GM21515 (cell line): ENCODE measurements at regions not wholly inside any gene's neighbourhood (a gene's known extent, or its start where the extent isn't known, plus 50 kb on each side); places are given as distances from the start of the nearest gene placed in this dataset.
"Not testable (repeated sequence)": the region's sequence is repeated elsewhere in the genome, so short reads cannot be mapped to it uniquely, and the experiment has no call there.

Experiments
- ATAC-seq: cut with Tn5 transposase; IDR thresholded peaks from one replicate; pipeline ENCODE4 v1.9.1; 2021; ENCODE audit not compliant: unreplicated experiment

DNA sequence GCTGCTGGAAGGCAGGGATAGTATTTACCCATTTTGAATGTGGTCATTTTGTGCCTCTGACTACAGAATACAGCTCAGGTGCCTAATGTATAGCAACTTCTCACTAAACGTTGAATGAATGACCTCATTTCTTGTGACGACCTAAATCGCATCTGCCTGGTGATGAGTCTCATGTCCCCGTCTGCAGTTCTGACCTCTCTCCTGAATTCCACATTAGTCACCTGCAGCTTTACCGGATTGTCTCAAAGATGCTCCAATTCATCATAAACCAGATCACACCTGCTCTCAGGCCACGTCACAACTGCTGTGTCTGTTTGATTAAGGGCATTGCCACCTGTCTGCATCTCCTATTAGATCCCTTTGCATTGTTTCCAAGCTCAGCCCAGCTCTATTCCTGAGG, 133.6 kb upstream of the MYT1L start:
- no peak for ATAC-seq

DNA sequence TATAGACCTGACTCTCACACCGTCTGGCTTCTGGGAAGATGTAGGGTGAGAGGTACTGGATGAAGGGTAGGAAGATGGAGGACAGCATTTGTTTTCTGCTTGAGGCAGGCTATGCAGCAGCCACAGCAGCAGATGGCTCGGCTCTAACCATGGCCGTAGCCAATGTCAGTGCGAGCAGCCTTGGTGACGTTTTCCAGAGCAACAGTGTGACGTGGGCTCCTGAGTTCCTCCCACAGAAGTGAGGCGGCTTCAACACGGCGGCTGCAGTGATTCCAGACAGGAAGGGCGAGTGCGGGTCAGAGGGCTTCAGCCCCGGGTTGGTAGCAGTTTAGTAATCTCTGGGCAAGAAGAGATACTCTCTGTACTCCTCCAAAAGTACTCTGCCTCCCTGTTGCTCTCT, 133.0 kb upstream of the MYT1L start:
- ATAC-seq, result no peak

- ATAC-seq, result no peak
Measured at GRCh38 chr2:2456721-2457120, 125.6 kb upstream of the MYT1L start.

DNA sequence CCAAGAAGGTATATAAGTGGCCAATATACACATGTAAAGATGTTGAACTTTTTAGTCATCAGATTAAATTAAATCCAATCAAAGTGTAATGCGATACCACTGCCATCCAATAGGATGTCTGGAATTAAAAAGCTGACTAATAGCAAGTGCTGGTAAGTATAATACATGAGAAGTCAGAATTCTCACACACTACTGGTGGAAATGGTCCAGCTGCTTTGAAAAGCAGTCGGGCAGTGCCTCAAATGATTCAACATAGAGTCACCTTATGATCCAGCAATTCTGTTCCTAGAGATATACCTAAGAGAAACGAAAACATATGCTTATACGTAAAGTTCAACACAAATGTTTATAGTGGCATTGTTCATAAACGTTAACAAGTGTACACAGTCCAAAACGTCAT, 124.1 kb upstream of the MYT1L start:
- ATAC-seq, result no peak

- no peak for ATAC-seq
Measured at GRCh38 chr2:2452961-2453360, 121.9 kb upstream of the MYT1L start.

GRCh38 chr2:2451275-2451674, 120.2 kb upstream of the MYT1L start:
- not testable (repeated sequence) for ATAC-seq

- ATAC-seq, result no peak
Measured at GRCh38 chr2:2448178-2448577, 117.1 kb upstream of the MYT1L start.

DNA sequence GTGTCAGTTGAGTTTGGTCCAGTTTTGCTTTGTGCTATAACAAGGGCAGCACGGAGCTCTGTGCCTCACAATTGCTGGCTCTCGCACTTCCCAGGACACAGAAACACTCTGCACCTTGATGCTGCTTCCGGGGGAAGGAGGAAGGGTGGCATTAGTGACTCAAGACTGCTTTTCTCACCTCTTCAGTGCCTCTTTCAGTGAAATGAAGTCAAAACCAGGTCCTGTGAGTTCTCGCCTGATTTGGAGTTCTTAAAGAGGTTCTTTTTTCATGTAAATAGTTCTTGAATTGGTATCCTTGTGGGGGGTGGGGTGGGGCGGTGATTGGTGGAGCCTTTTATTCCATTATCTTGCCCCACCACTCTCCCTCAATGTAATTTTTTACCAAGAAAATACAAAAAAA, 91.5 kb upstream of the MYT1L start:
- no peak for ATAC-seq

GRCh38 chr2:2413525-2413924, 82.5 kb upstream of the MYT1L start:
- ATAC-seq, result no peak

DNA sequence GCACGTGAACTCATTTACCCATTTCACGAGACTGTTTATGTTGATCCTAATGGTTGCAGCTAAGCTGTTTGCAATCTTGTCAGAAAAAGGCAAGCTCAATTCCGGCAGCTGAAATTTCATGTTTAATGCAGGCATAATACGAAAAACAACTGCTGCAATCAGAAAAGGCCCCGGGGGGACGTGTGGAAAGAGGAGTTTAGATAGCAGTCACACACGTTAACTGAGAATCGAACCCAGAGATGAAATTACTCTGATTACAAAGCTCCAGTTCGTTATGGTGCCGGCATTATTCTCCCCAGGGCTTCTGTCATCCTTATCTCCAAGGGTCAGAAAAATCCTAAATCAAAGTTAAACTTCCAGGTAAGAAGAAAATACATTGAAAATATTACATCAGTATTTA, 79.9 kb upstream of the MYT1L start:
- no peak for ATAC-seq

DNA sequence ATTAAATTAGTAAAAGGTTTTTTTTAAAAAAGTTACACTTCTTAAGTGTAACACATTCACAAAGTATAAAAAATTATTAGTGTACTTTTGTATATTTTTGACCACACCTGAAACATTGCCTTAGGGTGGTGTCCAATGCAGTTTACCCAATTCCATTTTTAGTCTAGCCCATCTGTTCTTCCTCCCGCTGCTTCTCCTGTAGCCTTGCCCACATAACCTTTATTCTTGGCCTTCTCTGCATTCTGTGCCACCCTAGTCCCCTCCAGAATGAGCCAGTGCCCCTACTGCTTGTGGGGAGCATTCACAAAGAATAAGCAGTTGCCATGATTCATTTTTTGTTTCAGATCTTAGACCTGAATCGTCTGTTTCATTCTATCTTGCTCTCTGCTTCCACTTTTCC, 78.4 kb upstream of the MYT1L start:
- no peak for ATAC-seq

GRCh38 chr2:2405780-2406179, 74.7 kb upstream of the MYT1L start:
- no peak for ATAC-seq

DNA sequence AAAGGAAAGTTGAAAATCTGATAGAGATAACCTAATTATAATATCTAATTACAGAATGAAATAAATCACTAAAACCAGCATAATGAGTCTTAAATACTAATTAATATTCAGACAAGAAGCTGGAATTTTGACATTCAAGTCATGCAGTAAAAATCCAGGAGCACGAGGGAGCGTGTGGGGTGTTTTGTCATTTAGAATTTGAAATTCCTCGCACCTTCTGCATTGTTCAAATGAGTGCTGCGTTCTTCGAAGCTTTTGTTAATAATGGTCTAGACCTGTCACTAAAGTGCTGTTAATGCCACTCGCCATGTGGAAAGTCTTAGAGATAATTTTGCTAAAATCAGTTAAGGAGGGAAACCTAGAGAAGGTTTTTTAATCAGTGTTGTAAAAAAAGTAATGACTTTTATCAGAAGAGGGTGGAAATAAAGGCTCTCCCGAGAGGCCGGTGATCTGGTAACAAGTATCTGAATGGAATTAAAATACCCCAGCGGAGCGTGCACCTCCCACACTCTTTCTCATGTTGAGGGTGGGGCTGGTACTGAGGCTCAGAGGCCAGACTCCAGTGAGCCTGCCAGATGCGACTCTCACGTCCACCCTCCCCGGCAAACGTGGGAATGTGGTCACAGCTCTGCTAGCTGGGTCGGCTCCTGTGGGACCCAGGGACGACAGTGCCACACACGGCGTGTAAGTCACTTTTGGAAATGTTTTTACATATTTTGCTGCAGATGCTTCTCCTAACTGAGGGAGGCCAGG, 69.4 kb upstream of the MYT1L start:
- no peak for ATAC-seq

GRCh38 chr2:2399396-2399795, 68.3 kb upstream of the MYT1L start:
- no peak for ATAC-seq

DNA sequence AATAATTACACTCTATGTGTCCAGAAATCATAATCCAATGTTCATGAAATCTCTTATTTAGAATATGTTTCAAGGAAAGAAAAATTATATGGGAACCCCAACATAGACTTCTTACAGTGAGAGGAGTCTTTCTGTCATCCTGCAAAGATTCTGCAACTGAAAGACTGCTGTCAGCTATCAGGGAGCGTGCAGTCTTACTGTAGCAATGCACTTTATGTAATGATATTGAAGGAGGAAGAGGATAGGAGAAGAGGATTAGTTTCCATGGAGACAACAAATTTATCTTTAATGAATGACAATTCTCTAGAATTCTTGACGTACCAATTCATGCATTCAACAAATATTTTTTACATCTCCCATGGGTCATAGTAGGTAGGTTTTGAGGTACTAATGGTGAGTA, 61.3 kb upstream of the MYT1L start:
- ATAC-seq, result no peak

GRCh38 chr2:2389215-2389614, 58.1 kb upstream of the MYT1L start:
- no peak for ATAC-seq
